ENCODE measurements at regions not wholly inside any gene's neighbourhood (a gene's known extent, or its start where the extent isn't known, plus 50 kb on each side); places are given as distances from the start of the nearest gene placed in this dataset.

- no peak overlapping the region for H3K4me3 ChIP-seq (ENCODE audit: low read depth, low read length)
- TF ChIP-seq CTCF (IDR thresholded peaks at IDR 0.05; ENCODE audit: low read depth, low read length) (no peak), POLR2A (IDR thresholded peaks at IDR 0.05; ENCODE audit: extremely low read depth, insufficient read length) (no peak), MYC (IDR thresholded peaks at IDR 0.05; ENCODE audit: low read depth, low read length) (no peak), MAX (IDR thresholded peaks at IDR 0.05; ENCODE audit: low read depth, low read length) (no peak)
- DNase-seq (ENCODE audit: low read depth): no peak
Measured at GRCh38 chr18:45554389-45554737, 60.9 kb upstream of the SLC14A2 start.

GRCh38 chr18:45556222-45556621 is 59.1 kb upstream of the SLC14A2 start:
- DNase-seq (ENCODE audit: low read depth): no peak
- TF ChIP-seq MYC (IDR thresholded peaks at IDR 0.05; ENCODE audit: low read depth, low read length) (no peak), CTCF (IDR thresholded peaks at IDR 0.05; ENCODE audit: low read depth, low read length) (no peak), MAX (IDR thresholded peaks at IDR 0.05; ENCODE audit: low read depth, low read length) (no peak), POLR2A (IDR thresholded peaks at IDR 0.05; ENCODE audit: extremely low read depth, insufficient read length) (no peak)
- no peak overlapping the region for H3K4me3 ChIP-seq (ENCODE audit: low read depth, low read length)

- TF ChIP-seq CTCF (IDR thresholded peaks at IDR 0.05; ENCODE audit: low read depth, low read length) (no peak), MYC (IDR thresholded peaks at IDR 0.05; ENCODE audit: low read depth, low read length) (no peak), POLR2A (IDR thresholded peaks at IDR 0.05; ENCODE audit: extremely low read depth, insufficient read length) (no peak), MAX (IDR thresholded peaks at IDR 0.05; ENCODE audit: low read depth, low read length) (no peak)
- DNase-seq (ENCODE audit: low read depth): no peak
- H3K4me3 ChIP-seq (ENCODE audit: low read depth, low read length): no peak overlapping the region
Measured at GRCh38 chr18:45557287-45557686, 58.0 kb upstream of the SLC14A2 start.

GRCh38 chr18:45557779-45558178 is 57.5 kb upstream of the SLC14A2 start:
- no peak for DNase-seq (ENCODE audit: low read depth)
- H3K4me3 ChIP-seq (ENCODE audit: low read depth, low read length): no peak overlapping the region
- TF ChIP-seq CTCF (IDR thresholded peaks at IDR 0.05; ENCODE audit: low read depth, low read length) (no peak), MAX (IDR thresholded peaks at IDR 0.05; ENCODE audit: low read depth, low read length) (no peak), MYC (IDR thresholded peaks at IDR 0.05; ENCODE audit: low read depth, low read length) (no peak)

GRCh38 chr18:45559258-45559657 is 56.0 kb upstream of the SLC14A2 start:
- no peak for TF ChIP-seq CTCF (IDR thresholded peaks at IDR 0.05; ENCODE audit: low read depth, low read length)
- no peak for TF ChIP-seq POLR2A (IDR thresholded peaks at IDR 0.05; ENCODE audit: extremely low read depth, insufficient read length)
- TF ChIP-seq MYC (IDR thresholded peaks at IDR 0.05; ENCODE audit: low read depth, low read length): no peak
- no peak for TF ChIP-seq MAX (IDR thresholded peaks at IDR 0.05; ENCODE audit: low read depth, low read length)
- no peak for DNase-seq (ENCODE audit: low read depth)
- no peak overlapping the region for H3K4me3 ChIP-seq (ENCODE audit: low read depth, low read length)

GRCh38 chr18:45560870-45561269 is 54.4 kb upstream of the SLC14A2 start:
- no peak for TF ChIP-seq CTCF (IDR thresholded peaks at IDR 0.05; ENCODE audit: low read depth, low read length)
- TF ChIP-seq MYC (IDR thresholded peaks at IDR 0.05; ENCODE audit: low read depth, low read length): no peak
- no peak for TF ChIP-seq MAX (IDR thresholded peaks at IDR 0.05; ENCODE audit: low read depth, low read length)
- no peak for TF ChIP-seq POLR2A (IDR thresholded peaks at IDR 0.05; ENCODE audit: extremely low read depth, insufficient read length)
- no peak for DNase-seq (ENCODE audit: low read depth)
- no peak overlapping the region for H3K4me3 ChIP-seq (ENCODE audit: low read depth, low read length)
